ENCODE measurements at regions not wholly inside any gene's neighbourhood (a gene's known extent, or its start where the extent isn't known, plus 50 kb on each side); places are given as distances from the start of the nearest gene placed in this dataset.

DNA sequence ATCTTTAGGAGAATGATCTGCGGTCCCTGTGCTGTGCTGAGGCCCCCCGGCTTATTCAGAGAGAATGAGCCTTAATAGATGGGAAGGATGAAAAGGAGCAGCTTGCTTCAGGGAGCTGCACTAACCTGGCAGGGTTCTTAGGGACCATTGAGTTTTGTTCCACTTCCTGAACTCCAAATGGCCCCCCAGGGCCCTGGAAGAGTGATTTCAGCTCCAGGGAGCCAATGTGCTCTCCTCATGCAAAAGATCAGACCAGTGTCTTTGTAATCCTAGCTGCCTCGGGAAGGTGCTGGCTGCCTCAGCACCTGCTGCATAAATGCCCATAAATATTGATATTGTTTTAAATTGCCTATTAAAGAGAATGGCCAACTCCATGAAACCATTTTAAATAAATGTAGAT lies 210.2 kb downstream of the NCK2 start:
- Histone ChIP-seq H3K9me3 (replicated peaks; ENCODE audit: insufficient read depth, low read length) (no peaks in the 10 kb centered on the region), H3K4me2 (ENCODE audit: low read depth, low read length) (no peak overlapping the region), H3K9me2 (replicated peaks; ENCODE audit: insufficient read depth, low read length) (no peaks in the 10 kb centered on the region), H3K4me1 (ENCODE audit: low read length) (peaks cover 30% of the 10 kb centered on the region), H4K20me1 (ENCODE audit: insufficient read depth, low read length) (no peaks in the 10 kb centered on the region), H3K9ac (ENCODE audit: low read length) (no peak overlapping the region), H3K27ac (ENCODE audit: low read length) (no peak overlapping the region), H3K36me3 (replicated peaks; ENCODE audit: insufficient read depth, low read length) (no peaks in the 10 kb centered on the region), H3K4me3 (ENCODE audit: low read length) (no peak overlapping the region), H3F3A (ENCODE audit: insufficient read depth, low read length) (no peaks in the 10 kb centered on the region), H3K79me2 (ENCODE audit: low read length) (no peaks in the 10 kb centered on the region), H2AFZ (ENCODE audit: low read length) (no peak overlapping the region), H3K27me3 (replicated peaks; ENCODE audit: insufficient read depth, low read length) (no peaks in the 10 kb centered on the region)
- no peak for DNase-seq
- TF ChIP-seq CTCF (IDR thresholded peaks at IDR 0.05; ENCODE audit: low read length): no peak
- TF ChIP-seq EZH2 (optimal IDR thresholded peaks at IDR 0.05; ENCODE audit: low read depth, low read length): no peak
- TF ChIP-seq EZH2phosphoT487 (IDR thresholded peaks at IDR 0.05; ENCODE audit: low read length): no peak

- Histone ChIP-seq H3K4me1 (ENCODE audit: low read length) (peaks cover 30% of the 10 kb centered on the region), H3K9me2 (replicated peaks; ENCODE audit: insufficient read depth, low read length) (no peaks in the 10 kb centered on the region), H3K27me3 (replicated peaks; ENCODE audit: insufficient read depth, low read length) (no peaks in the 10 kb centered on the region), H3K79me2 (ENCODE audit: low read length) (no peaks in the 10 kb centered on the region), H2AFZ (ENCODE audit: low read length) (no peak overlapping the region), H3K36me3 (replicated peaks; ENCODE audit: insufficient read depth, low read length) (no peaks in the 10 kb centered on the region), H4K20me1 (ENCODE audit: insufficient read depth, low read length) (no peaks in the 10 kb centered on the region), H3F3A (ENCODE audit: insufficient read depth, low read length) (no peaks in the 10 kb centered on the region), H3K27ac (ENCODE audit: low read length) (no peak overlapping the region), H3K4me2 (ENCODE audit: low read depth, low read length) (no peak overlapping the region), H3K4me3 (ENCODE audit: low read length) (no peak overlapping the region), H3K9me3 (replicated peaks; ENCODE audit: insufficient read depth, low read length) (no peaks in the 10 kb centered on the region), H3K9ac (ENCODE audit: low read length) (no peak overlapping the region)
- no peak for DNase-seq
- no peak for TF ChIP-seq EZH2 (optimal IDR thresholded peaks at IDR 0.05; ENCODE audit: low read depth, low read length)
- no peak for TF ChIP-seq EZH2phosphoT487 (IDR thresholded peaks at IDR 0.05; ENCODE audit: low read length)
- no peak for TF ChIP-seq CTCF (IDR thresholded peaks at IDR 0.05; ENCODE audit: low read length)
Observed at GRCh38 chr2:105953942-105954341, 209.2 kb downstream of the NCK2 start.

DNA sequence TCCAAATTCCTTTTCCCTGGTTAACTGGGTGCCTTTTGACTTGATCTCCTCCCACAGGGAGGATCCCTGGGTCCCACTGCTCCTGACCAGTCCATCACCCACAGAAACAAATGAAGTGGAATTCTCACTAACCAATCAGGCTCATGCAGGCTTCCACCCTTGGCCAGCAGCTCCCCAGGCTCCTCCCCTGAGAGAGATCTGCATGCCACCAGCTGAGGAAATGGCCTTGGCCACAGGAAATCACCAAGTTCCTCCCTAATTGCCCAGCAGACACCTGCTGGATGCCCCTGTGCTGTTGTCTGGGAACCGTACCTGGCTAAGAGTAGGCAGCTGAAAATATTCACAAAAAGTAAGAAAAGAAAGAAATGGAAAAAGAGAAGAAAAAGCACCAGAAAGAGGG lies 207.4 kb downstream of the NCK2 start:
- no peaks in the 10 kb centered on the region for H4K20me1 ChIP-seq (ENCODE audit: insufficient read depth, low read length)
- no peaks in the 10 kb centered on the region for H3K9me2 ChIP-seq (replicated peaks; ENCODE audit: insufficient read depth, low read length)
- H3K36me3 ChIP-seq (replicated peaks; ENCODE audit: insufficient read depth, low read length): no peaks in the 10 kb centered on the region
- no peak for TF ChIP-seq EZH2phosphoT487 (IDR thresholded peaks at IDR 0.05; ENCODE audit: low read length)
- no peak for TF ChIP-seq EZH2 (optimal IDR thresholded peaks at IDR 0.05; ENCODE audit: low read depth, low read length)
- no peak for TF ChIP-seq CTCF (IDR thresholded peaks at IDR 0.05; ENCODE audit: low read length)
- peak; percentile 52 for DNase-seq
- H2AFZ ChIP-seq (ENCODE audit: low read length): no peak overlapping the region
- no peaks in the 10 kb centered on the region for H3K79me2 ChIP-seq (ENCODE audit: low read length)
- no peak overlapping the region for H3K4me3 ChIP-seq (ENCODE audit: low read length)
- no peak overlapping the region for H3K9ac ChIP-seq (ENCODE audit: low read length)
- H3K27ac ChIP-seq (ENCODE audit: low read length): no peak overlapping the region
- H3K27me3 ChIP-seq (replicated peaks; ENCODE audit: insufficient read depth, low read length): no peaks in the 10 kb centered on the region
- no peaks in the 10 kb centered on the region for H3K9me3 ChIP-seq (replicated peaks; ENCODE audit: insufficient read depth, low read length)
- no peaks in the 10 kb centered on the region for H3F3A ChIP-seq (ENCODE audit: insufficient read depth, low read length)
- peak overlapping the region; percentile 53 for H3K4me2 ChIP-seq (ENCODE audit: low read depth, low read length)
- H3K4me1 ChIP-seq (ENCODE audit: low read length): peaks cover 16% of the 10 kb centered on the region

Measured in MM.1S (cell line).